Fibroblast of lung (primary cell): ENCODE measurements at regions not wholly inside any gene's neighbourhood (a gene's known extent, or its start where the extent isn't known, plus 50 kb on each side); places are given as distances from the start of the nearest gene placed in this dataset.

ENCODE experiments used
- DNase-seq, 2 donors: peaks; one replicate each; pipeline versions ENCODE4 v3.0.0 to v3.0.0-alpha.2; 2010; ENCODE audit warnings: low read depth in 2 of 2
- H2AFZ ChIP-seq: 2 replicates; pipeline ENCODE4 v1.5.1; 2012; ENCODE audit warnings: low read length, control low read depth, inconsistent platforms
- H3K27ac ChIP-seq: 2 replicates; pipeline ENCODE4 v1.5.1; 2011; ENCODE audit warnings: low read length, control low read depth; ENCODE audit not compliant: insufficient read depth
- H3K27me3 ChIP-seq: 2 replicates; pipeline ENCODE4 v1.5.1; 2011; ENCODE audit warnings: mild to moderate bottlenecking, low read length; ENCODE audit not compliant: control insufficient read depth, insufficient read depth
- H3K36me3 ChIP-seq: 2 replicates; pipeline ENCODE4 v1.5.1; 2011; ENCODE audit warnings: low read length; ENCODE audit not compliant: control insufficient read depth, insufficient read depth
- H3K4me1 ChIP-seq: 2 replicates; pipeline ENCODE4 v1.5.1; 2011; ENCODE audit warnings: low read length; ENCODE audit not compliant: control insufficient read depth, insufficient read depth; ENCODE audit errors: extremely low read depth
- H3K4me2 ChIP-seq: 2 replicates; pipeline ENCODE4 v1.5.1; 2011; ENCODE audit warnings: low read length, control low read depth; ENCODE audit not compliant: insufficient read depth; ENCODE audit errors: extremely low read depth
- H3K4me3 ChIP-seq, 4 experiments: fragments of 200-600 bp in 1 of 4; sonication (generic) in 1 of 4; replicated peaks in 1 of 4; 2 replicates each; pipeline ENCODE4 v1.5.1; 2011 to 2016; ENCODE audit warnings: low read length in 4 of 4, low read depth in 3 of 4, mild to moderate bottlenecking in 3 of 4, control low read depth in 2 of 4, inconsistent platforms in 1 of 4, mixed read lengths in 1 of 4; ENCODE audit not compliant: insufficient read depth in 1 of 4; ENCODE audit errors: control extremely low read depth in 1 of 4
- H3K79me2 ChIP-seq: 2 replicates; pipeline ENCODE4 v1.5.1; 2012; ENCODE audit warnings: mild to moderate bottlenecking, low read length, inconsistent platforms; ENCODE audit not compliant: control insufficient read depth, insufficient read depth
- H3K9ac ChIP-seq: 2 replicates; pipeline ENCODE4 v1.5.1; 2011; ENCODE audit warnings: mild to moderate bottlenecking, low read length, control low read depth; ENCODE audit not compliant: insufficient read depth
- H3K9me3 ChIP-seq: 2 replicates; pipeline ENCODE4 v1.5.1; 2012; ENCODE audit warnings: low read depth, low read length; ENCODE audit not compliant: control insufficient read depth, insufficient read depth
- H4K20me1 ChIP-seq: 2 replicates; pipeline ENCODE4 v1.5.1; 2011; ENCODE audit warnings: low read length; ENCODE audit not compliant: control insufficient read depth, insufficient read depth; ENCODE audit errors: extremely low read depth
- CTCF ChIP-seq, 2 donors: IDR thresholded peaks in 1 of 2; conservative IDR thresholded peaks in 1 of 2; 1 replicate in 1 of 2; 2 replicates in 1 of 2; pipeline ENCODE4 v1.5.1; 2011 to 2012; ENCODE audit warnings: low read length in 2 of 2, control low read depth in 1 of 2, inconsistent platforms in 1 of 2, low read depth in 1 of 2, mild to moderate bottlenecking in 1 of 2
- EZH2 ChIP-seq: IDR thresholded peaks from 2 replicates; pipeline ENCODE4 v1.5.1; 2012; ENCODE audit warnings: low read length, control low read depth, mild to moderate bottlenecking; ENCODE audit errors: missing control alignments

GRCh38 chr12:124658806-124659402, 91.5 kb upstream of the NCOR2 start:
- no peak for TF ChIP-seq CTCF (conservative IDR thresholded peaks at IDR 0.05 in 1 of 2, IDR thresholded peaks at IDR 0.05 in 1 of 2; ENCODE audit: low read depth in 1 of 2, low read length in 2 of 2)
- no peak for TF ChIP-seq EZH2
- Histone ChIP-seq H3K4me2 (no peak overlapping the region), H3K27me3 (no peaks in the 10 kb centered on the region), H3K36me3 (no peaks in the 10 kb centered on the region), H3K79me2 (no peaks in the 10 kb centered on the region), H3K4me3 (no peak overlapping the region), H4K20me1 (no peaks in the 10 kb centered on the region), H3K9ac (no peak overlapping the region), H3K9me3 (no peaks in the 10 kb centered on the region), H3K27ac (no peak overlapping the region), H2AFZ (no peak overlapping the region), H3K4me1 (peaks cover 24% of the 10 kb centered on the region)
- DNase-seq, result no peak

GRCh38 chr12:124658302-124658701, 90.9 kb upstream of the NCOR2 start:
- H4K20me1 ChIP-seq, result no peaks in the 10 kb centered on the region
- H3K27me3 ChIP-seq, result no peaks in the 10 kb centered on the region
- H3K36me3 ChIP-seq, result no peaks in the 10 kb centered on the region
- H3K79me2 ChIP-seq, result no peaks in the 10 kb centered on the region
- H3K4me2 ChIP-seq, result no peak overlapping the region
- H3K9ac ChIP-seq, result no peak overlapping the region
- no peak for TF ChIP-seq CTCF (conservative IDR thresholded peaks at IDR 0.05 in 1 of 2, IDR thresholded peaks at IDR 0.05 in 1 of 2; ENCODE audit: low read depth in 1 of 2, low read length in 2 of 2)
- TF ChIP-seq EZH2, result no peak
- no peak overlapping the region for H2AFZ ChIP-seq
- DNase-seq, result no peak
- H3K4me3 ChIP-seq, result no peak overlapping the region
- H3K27ac ChIP-seq, result no peak overlapping the region
- peaks cover 27% of the 10 kb centered on the region for H3K4me1 ChIP-seq
- H3K9me3 ChIP-seq, result no peaks in the 10 kb centered on the region

DNA sequence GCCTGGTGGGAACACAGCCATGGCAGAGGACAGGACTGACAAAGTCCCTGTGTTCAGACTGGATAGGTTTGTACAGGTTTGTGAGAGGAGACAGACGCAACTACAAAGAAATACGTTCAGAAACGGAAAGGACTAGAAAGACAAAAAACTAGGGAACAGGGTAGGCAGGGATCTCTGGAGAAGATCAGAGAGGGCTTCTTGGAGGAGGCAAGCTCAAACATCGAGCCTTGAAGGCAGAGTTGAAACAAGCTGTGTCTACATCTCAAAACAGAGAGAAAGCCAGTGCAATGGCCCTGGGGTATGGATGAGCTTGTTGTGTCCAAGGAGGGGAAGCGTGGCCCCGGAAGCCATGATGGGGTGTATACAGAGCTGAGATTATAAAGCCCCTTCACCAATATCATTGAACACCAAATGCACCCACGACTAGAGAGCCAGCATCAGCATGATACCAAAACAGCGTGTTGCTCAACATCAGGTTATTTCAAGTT, 89.6 kb upstream of the NCOR2 start:
- H3K27me3 ChIP-seq, result no peaks in the 10 kb centered on the region
- H2AFZ ChIP-seq, result no peak overlapping the region
- no peaks in the 10 kb centered on the region for H3K9me3 ChIP-seq
- H3K9ac ChIP-seq, result no peak overlapping the region
- H4K20me1 ChIP-seq, result no peaks in the 10 kb centered on the region
- H3K36me3 ChIP-seq, result no peaks in the 10 kb centered on the region
- no peak overlapping the region for H3K4me3 ChIP-seq
- H3K79me2 ChIP-seq, result no peaks in the 10 kb centered on the region
- DNase-seq, result no peak
- no peak overlapping the region for H3K27ac ChIP-seq
- H3K4me2 ChIP-seq, result no peak overlapping the region
- no peak for TF ChIP-seq EZH2
- no peak for TF ChIP-seq CTCF (conservative IDR thresholded peaks at IDR 0.05 in 1 of 2, IDR thresholded peaks at IDR 0.05 in 1 of 2; ENCODE audit: low read depth in 1 of 2, low read length in 2 of 2)
- H3K4me1 ChIP-seq, result peaks cover 29% of the 10 kb centered on the region
